Lower leg skin (tissue), 3 donors: ENCODE measurements at regions not wholly inside any gene's neighbourhood (a gene's known extent, or its start where the extent isn't known, plus 50 kb on each side); places are given as distances from the start of the nearest gene placed in this dataset.

ENCODE experiments used
- POLR2A ChIP-seq, 2 donors: fragments of 450-650 bp; IDR thresholded peaks; one replicate each; pipeline ENCODE4 v1.6.1; 2016 to 2017; ENCODE audit warnings: antibody characterized with exemption in 2 of 2, mild to moderate bottlenecking in 1 of 2, moderate library complexity in 1 of 2
- TF ChIP-seq, protein P1 (sequence below), 3 donors: fragments of 450-650 bp; IDR thresholded peaks; one replicate each; pipeline ENCODE4 v1.5.1; 2016; ENCODE audit warnings: antibody characterized with exemption in 3 of 3, mild to moderate bottlenecking in 3 of 3, moderate library complexity in 2 of 3

DNA sequence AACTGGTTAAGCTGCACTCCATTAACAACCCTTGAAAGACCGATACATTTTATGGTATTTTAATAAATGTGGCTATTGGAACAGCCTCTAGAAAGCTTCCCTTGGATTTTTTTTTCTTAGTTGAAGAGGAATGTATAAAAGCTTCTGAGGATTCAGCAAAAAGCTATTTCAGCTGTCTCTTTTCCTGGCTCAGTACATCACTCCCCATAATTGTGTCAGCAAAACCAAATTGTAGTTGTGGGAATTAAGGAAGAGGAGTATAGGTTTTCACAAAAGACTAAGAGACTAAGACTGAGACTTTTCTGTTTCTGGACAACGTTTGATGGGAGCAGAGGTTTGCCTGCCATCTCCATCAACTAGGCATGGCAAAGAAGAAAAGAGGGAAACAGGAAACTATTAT is 106.5 kb downstream of the C12orf50 start:
- TF ChIP-seq, protein P1, sequence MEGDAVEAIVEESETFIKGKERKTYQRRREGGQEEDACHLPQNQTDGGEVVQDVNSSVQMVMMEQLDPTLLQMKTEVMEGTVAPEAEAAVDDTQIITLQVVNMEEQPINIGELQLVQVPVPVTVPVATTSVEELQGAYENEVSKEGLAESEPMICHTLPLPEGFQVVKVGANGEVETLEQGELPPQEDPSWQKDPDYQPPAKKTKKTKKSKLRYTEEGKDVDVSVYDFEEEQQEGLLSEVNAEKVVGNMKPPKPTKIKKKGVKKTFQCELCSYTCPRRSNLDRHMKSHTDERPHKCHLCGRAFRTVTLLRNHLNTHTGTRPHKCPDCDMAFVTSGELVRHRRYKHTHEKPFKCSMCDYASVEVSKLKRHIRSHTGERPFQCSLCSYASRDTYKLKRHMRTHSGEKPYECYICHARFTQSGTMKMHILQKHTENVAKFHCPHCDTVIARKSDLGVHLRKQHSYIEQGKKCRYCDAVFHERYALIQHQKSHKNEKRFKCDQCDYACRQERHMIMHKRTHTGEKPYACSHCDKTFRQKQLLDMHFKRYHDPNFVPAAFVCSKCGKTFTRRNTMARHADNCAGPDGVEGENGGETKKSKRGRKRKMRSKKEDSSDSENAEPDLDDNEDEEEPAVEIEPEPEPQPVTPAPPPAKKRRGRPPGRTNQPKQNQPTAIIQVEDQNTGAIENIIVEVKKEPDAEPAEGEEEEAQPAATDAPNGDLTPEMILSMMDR (IDR thresholded peaks at IDR 0.05) = no peak
- TF ChIP-seq POLR2A (IDR thresholded peaks at IDR 0.05) = no peak
